Large intestine (tissue), 3 donors: ENCODE measurements at regions not wholly inside any gene's neighbourhood (a gene's known extent, or its start where the extent isn't known, plus 50 kb on each side); places are given as distances from the start of the nearest gene placed in this dataset.
A peak's percentile ranks its signal among the peaks of the same experiment; 100 is the strongest.

Experiments
- DNase-seq, 2 donors: peaks; one replicate each; pipeline versions ENCODE4 v3.0.0 to v3.0.0-alpha.2; 2013
- H3K27ac ChIP-seq: one replicate; pipeline ENCODE4 v1.5.1; 2013; ENCODE audit warnings: low read length
- H3K27me3 ChIP-seq: 2 replicates; pipeline ENCODE4 v1.6.1; 2013; ENCODE audit warnings: low read length; ENCODE audit not compliant: control insufficient read depth, insufficient read depth
- H3K36me3 ChIP-seq: 2 replicates; pipeline ENCODE4 v1.6.1; 2013; ENCODE audit warnings: low read length; ENCODE audit not compliant: control insufficient read depth, insufficient read depth
- H3K4me1 ChIP-seq: one replicate; pipeline ENCODE4 v1.6.1; 2013; ENCODE audit warnings: low read length; ENCODE audit not compliant: control insufficient read depth, insufficient read depth
- H3K4me3 ChIP-seq: one replicate; pipeline ENCODE4 v1.5.1; 2013; ENCODE audit warnings: low read length
- H3K9me3 ChIP-seq: one replicate; pipeline ENCODE4 v1.6.1; 2013; ENCODE audit warnings: mild to moderate bottlenecking, low read depth, low read length, moderate library complexity; ENCODE audit not compliant: control insufficient read depth
- WGBS: methylation state at CpG from one replicate; pipeline ENCODE4 v1.1.5; 2013; ENCODE audit warnings: low lambda C conversion rate; ENCODE audit not compliant: insufficient coverage; 5-methylcytosine and 5-hydroxymethylcytosine counted together

GRCh38 chr11:93075782-93076181, 106.3 kb downstream of the MTNR1B start:
- WGBS, result 44% methylated on average over 2 of the region's 4 CpGs

DNA sequence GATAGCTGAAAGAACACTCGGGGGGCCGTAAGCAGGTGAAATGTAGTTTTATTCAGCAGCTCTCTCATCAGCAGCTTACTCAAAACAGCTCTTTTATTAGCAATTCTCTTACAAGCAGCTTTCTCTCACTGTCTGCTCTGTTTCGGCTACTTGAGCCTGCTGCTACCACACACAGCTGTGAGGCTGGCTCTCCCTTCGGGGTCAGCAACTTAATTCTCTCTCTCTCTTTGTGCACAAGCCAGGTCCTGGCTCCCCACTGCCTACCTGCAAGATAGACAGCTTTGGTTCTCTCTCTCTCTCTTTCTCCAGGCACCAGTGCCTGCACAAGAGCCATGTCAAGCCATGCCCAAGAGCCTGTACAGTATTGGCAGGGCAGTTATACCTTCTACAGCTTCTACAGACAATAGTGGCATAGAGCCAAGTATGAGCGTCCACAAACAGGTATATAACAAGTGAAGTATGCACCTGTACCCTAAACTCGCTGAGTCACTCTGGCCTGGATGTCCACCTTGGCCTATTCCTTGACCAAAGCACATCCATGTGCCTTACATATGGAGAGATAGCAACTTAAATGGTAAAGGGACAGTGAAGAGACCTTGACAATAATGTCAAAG, 110.8 kb downstream of the MTNR1B start:
- H3K4me3 ChIP-seq, result no peak overlapping the region
- no peak for DNase-seq
- H3K4me1 ChIP-seq, result no peaks in the 10 kb centered on the region
- H3K36me3 ChIP-seq, result no peaks in the 10 kb centered on the region
- H3K9me3 ChIP-seq, result no peaks in the 10 kb centered on the region
- WGBS, result no CpG with 5 or more reads among the region's 6 CpGs
- no peaks in the 10 kb centered on the region for H3K27me3 ChIP-seq
- no peak overlapping the region for H3K27ac ChIP-seq

More at GRCh38 chr11:93075782-93076181, 106.3 kb downstream of the MTNR1B start:
- DNase-seq, result no peak
- H3K27ac ChIP-seq, result no peak overlapping the region
- H3K4me1 ChIP-seq, result no peaks in the 10 kb centered on the region
- H3K9me3 ChIP-seq, result no peaks in the 10 kb centered on the region
- H3K4me3 ChIP-seq, result no peak overlapping the region
- no peaks in the 10 kb centered on the region for H3K27me3 ChIP-seq
- no peaks in the 10 kb centered on the region for H3K36me3 ChIP-seq

GRCh38 chr11:93081694-93082093, 112.2 kb downstream of the MTNR1B start:
- Histone ChIP-seq H3K4me1 (no peaks in the 10 kb centered on the region), H3K36me3 (no peaks in the 10 kb centered on the region), H3K27ac (no peak overlapping the region), H3K27me3 (no peaks in the 10 kb centered on the region), H3K4me3 (no peak overlapping the region), H3K9me3 (no peaks in the 10 kb centered on the region)
- no CpG with 5 or more reads among the region's 1 CpG for WGBS
- no peak for DNase-seq

- Histone ChIP-seq H3K36me3 (no peaks in the 10 kb centered on the region), H3K4me1 (no peaks in the 10 kb centered on the region), H3K27ac (no peak overlapping the region), H3K27me3 (no peaks in the 10 kb centered on the region), H3K4me3 (no peak overlapping the region), H3K9me3 (no peaks in the 10 kb centered on the region)
- WGBS, result no CpG with 5 or more reads among the region's 6 CpGs
- no peak for DNase-seq
Observed at GRCh38 chr11:93082900-93083299, 113.4 kb downstream of the MTNR1B start.

DNA sequence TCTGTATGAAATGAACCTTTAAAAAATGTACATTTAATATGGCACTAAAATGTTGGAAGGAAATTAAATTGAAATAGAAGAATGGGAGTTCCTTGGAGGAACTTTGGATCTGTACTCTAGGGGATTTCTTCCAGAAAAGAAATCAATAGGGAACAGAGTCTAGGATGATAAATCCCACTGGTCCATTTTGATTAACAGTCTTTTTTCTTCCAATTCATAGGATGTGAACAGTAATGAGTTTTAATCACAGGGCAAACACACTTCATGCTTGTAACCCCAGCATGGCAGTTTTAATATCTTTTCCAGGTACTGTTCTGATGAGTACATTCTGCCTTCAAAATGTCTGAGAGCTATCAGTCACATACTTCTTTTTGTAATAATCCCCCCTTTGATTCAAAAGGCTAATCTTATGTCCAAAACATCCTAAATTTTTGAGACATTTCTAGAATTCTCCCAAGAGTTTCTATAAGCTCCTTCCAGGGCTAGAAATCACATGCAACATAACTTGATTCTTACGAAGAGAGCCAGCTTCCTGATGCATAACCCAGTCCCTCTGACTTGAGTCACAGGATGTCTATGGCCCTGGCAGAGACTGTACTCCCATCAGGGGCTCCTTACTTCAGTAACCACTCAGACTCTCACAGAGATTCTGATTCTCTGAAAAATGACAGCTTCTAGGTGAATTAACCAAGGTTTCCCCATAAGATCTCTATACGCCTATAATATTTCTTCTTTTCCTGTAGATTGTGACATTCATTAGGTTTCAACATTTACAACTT, 112.9 kb downstream of the SLC36A4 start:
- Histone ChIP-seq H3K9me3 (no peaks in the 10 kb centered on the region), H3K4me3 (no peak overlapping the region), H3K4me1 (no peaks in the 10 kb centered on the region), H3K27me3 (no peaks in the 10 kb centered on the region), H3K27ac (no peak overlapping the region), H3K36me3 (no peaks in the 10 kb centered on the region)
- WGBS, result 86% methylated on average over 1 of the region's 2 CpGs
- no peak for DNase-seq

DNA sequence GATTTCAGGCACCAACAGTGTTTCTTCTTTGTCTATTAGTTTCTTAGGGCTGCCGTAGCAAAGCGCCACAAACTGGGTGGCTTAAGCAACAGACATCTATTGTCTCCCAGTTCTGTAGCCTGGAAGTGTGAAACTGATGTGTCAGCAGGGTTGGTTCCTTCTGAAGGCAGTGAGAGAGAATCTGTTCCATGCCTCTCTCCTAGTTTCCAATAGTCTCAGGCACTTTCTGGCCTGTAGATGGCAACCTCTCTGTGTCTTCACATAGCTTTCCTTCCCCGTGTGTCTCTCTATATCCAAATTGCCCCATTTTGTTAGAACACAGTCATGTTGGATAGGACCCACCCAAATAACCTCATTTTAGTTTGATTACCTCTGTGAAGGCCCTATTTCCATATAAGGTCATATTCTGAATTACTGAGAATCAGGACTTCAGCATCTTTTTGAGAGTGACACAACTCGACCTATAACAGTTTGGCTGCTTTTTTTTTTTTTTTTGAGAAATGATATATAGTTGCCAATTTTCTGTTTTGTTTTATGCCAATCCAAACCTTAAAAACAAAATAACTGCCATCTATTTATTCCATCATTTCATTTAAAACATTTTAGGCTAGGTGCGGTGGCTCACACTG, 108.2 kb downstream of the SLC36A4 start:
- Histone ChIP-seq H3K4me3 (no peak overlapping the region), H3K36me3 (no peaks in the 10 kb centered on the region), H3K27me3 (no peaks in the 10 kb centered on the region), H3K9me3 (no peaks in the 10 kb centered on the region), H3K4me1 (no peaks in the 10 kb centered on the region), H3K27ac (no peak overlapping the region)
- WGBS, result 100% methylated on average over 2 of the region's 5 CpGs
- DNase-seq, result peak in 1 of 2 donors; percentile 8
